A673 (cell line): ENCODE measurements at regions not wholly inside any gene's neighbourhood (a gene's known extent, or its start where the extent isn't known, plus 50 kb on each side); places are given as distances from the start of the nearest gene placed in this dataset.

ENCODE experiments used
- BruUV-seq: library from RNA; stranded (reverse); fragments of 400-500 nt; replicated peaks from 2 replicates; lab custom pipeline; 2021; lab: Mats Ljungman, UMichigan
- CTCF ChIA-PET: fragments of 300-600 bp; sonication (Branson Sonifier 250); formaldehyde crosslinking; loops from one replicate; lab custom pipeline; 2022; ENCODE audit warnings: antibody characterized with exemption; lab: Charles Lee
- POLR2A ChIA-PET: fragments of 300-600 bp; sonication (Branson Sonifier 250); formaldehyde crosslinking; loops from one replicate; lab custom pipeline; 2022; ENCODE audit warnings: antibody characterized with exemption; ENCODE audit not compliant: low non-redundant PET; lab: Charles Lee
- DNase-seq: peaks from one replicate; pipeline ENCODE4 v3.0.0-alpha.2; 2015; ENCODE audit warnings: low spot score
- H3K27ac ChIP-seq: fragments of 200-600 bp; sonication (generic); 2 replicates; pipeline ENCODE4 v1.5.1; 2016; ENCODE audit warnings: mixed run types, low read depth, mild to moderate bottlenecking, mixed read lengths, antibody characterized with exemption, low read length; ENCODE audit not compliant: poor library complexity, severe bottlenecking
- H3K27me3 ChIP-seq: fragments of 200-600 bp; sonication (generic); replicated peaks from 2 replicates; pipeline ENCODE4 v1.6.1; 2017; ENCODE audit warnings: mixed run types, low read depth, mild to moderate bottlenecking, mixed read lengths, antibody characterized with exemption, low read length; ENCODE audit not compliant: insufficient read depth, poor library complexity
- H3K36me3 ChIP-seq: fragments of 200-600 bp; sonication (generic); 2 replicates; pipeline ENCODE4 v1.6.1; 2016; ENCODE audit warnings: mixed run types, mild to moderate bottlenecking, mixed read lengths, antibody characterized with exemption, low read length; ENCODE audit not compliant: insufficient read depth, poor library complexity, severe bottlenecking
- H3K4me1 ChIP-seq: fragments of 200-600 bp; sonication (generic); 2 replicates; pipeline ENCODE4 v1.6.1; 2017; ENCODE audit warnings: mixed run types, mild to moderate bottlenecking, mixed read lengths, antibody characterized with exemption, low read length; ENCODE audit not compliant: insufficient read depth, poor library complexity, severe bottlenecking
- H3K4me3 ChIP-seq: fragments of 200-600 bp; sonication (generic); 2 replicates; pipeline ENCODE4 v1.5.1; 2016; ENCODE audit warnings: low read depth, mixed run types, mild to moderate bottlenecking, mixed read lengths, low read length; ENCODE audit not compliant: poor library complexity, severe bottlenecking
- H3K9me3 ChIP-seq: fragments of 200-600 bp; sonication (generic); 2 replicates; pipeline ENCODE4 v1.6.1; 2016; ENCODE audit warnings: mixed run types, low read depth, mild to moderate bottlenecking, mixed read lengths, antibody characterized with exemption, low read length; ENCODE audit not compliant: poor library complexity, severe bottlenecking
- CTCF ChIP-seq: fragments of 300-800, 200-600 bp; sonication (generic); conservative IDR thresholded peaks from 2 replicates; pipeline ENCODE4 v1.5.1; 2017; ENCODE audit warnings: low read depth, mild to moderate bottlenecking, antibody characterized with exemption, low read length, moderate library complexity, mixed read lengths
- EZH2 ChIP-seq: fragments of 200-600 bp; sonication (generic); IDR thresholded peaks from 2 replicates; pipeline ENCODE4 v1.6.1; 2017; ENCODE audit warnings: borderline replicate concordance, low read depth, mild to moderate bottlenecking, mixed read lengths, antibody characterized with exemption, low read length; ENCODE audit not compliant: poor library complexity, severe bottlenecking
- intact Hi-C: fragments of 100-400 bp; cut with micrococcal nuclease; formaldehyde crosslinking; loops from one replicate; pipeline ENCODE4 v1.10.0; 2022; ENCODE audit not compliant: unreplicated experiment

- Histone ChIP-seq H3K27me3 (no peaks in the 10 kb centered on the region), H3K36me3 (no peaks in the 10 kb centered on the region), H3K27ac (no peak overlapping the region), H3K4me1 (no peaks in the 10 kb centered on the region), H3K4me3 (no peak overlapping the region), H3K9me3 (no peaks in the 10 kb centered on the region)
- no TSS peak for BruUV-seq
- DNase-seq, result no peak
- ChIA-PET CTCF (no interaction called here), POLR2A (no interaction called here)
- intact Hi-C loops, result no loop called here
- TF ChIP-seq EZH2 (no peak), CTCF (no peak)
These were observed 314.1 kb downstream of the KLF5 start for GRCh38 chr13:73372666-73373627.

- Histone ChIP-seq H3K4me3 (no peak overlapping the region), H3K4me1 (no peaks in the 10 kb centered on the region), H3K27me3 (no peaks in the 10 kb centered on the region), H3K27ac (no peak overlapping the region), H3K9me3 (no peaks in the 10 kb centered on the region), H3K36me3 (no peaks in the 10 kb centered on the region)
- TF ChIP-seq CTCF (no peak), EZH2 (no peak)
- ChIA-PET POLR2A (no interaction called here), CTCF (no interaction called here)
- intact Hi-C loops, result no loop called here
- BruUV-seq, result no TSS peak
- no peak for DNase-seq
These were observed 311.3 kb downstream of the KLF5 start for GRCh38 chr13:73370066-73370465.

GRCh38 chr13:73369095-73369494, 310.3 kb downstream of the KLF5 start:
- CTCF ChIA-PET, result no interaction called here
- POLR2A ChIA-PET, result no interaction called here
- H3K27ac ChIP-seq, result no peak overlapping the region
- no peaks in the 10 kb centered on the region for H3K36me3 ChIP-seq
- no peaks in the 10 kb centered on the region for H3K27me3 ChIP-seq
- intact Hi-C loops, result no loop called here
- BruUV-seq, result no TSS peak
- no peak overlapping the region for H3K4me3 ChIP-seq
- TF ChIP-seq CTCF (no peak), EZH2 (no peak)
- H3K4me1 ChIP-seq, result no peaks in the 10 kb centered on the region
- no peaks in the 10 kb centered on the region for H3K9me3 ChIP-seq
- no peak for DNase-seq
